OCI-LY1 (cell line): ENCODE measurements at regions not wholly inside any gene's neighbourhood (a gene's known extent, or its start where the extent isn't known, plus 50 kb on each side); places are given as distances from the start of the nearest gene placed in this dataset.

ENCODE experiments used
- H2AFZ ChIP-seq: fragments of 200-600 bp; sonication (generic), shearing (Covaris generic); 2 replicates; pipeline ENCODE4 v1.6.0; 2014; ENCODE audit warnings: antibody characterized with exemption, mild to moderate bottlenecking, low read length
- H3F3A ChIP-seq: fragments of 200-600 bp; sonication (generic), shearing (Covaris generic); 2 replicates; pipeline ENCODE4 v1.6.0; 2014; ENCODE audit warnings: mild to moderate bottlenecking, antibody characterized with exemption, low read length, moderate library complexity; ENCODE audit not compliant: insufficient read depth
- H3K27ac ChIP-seq: fragments of 200-600 bp; sonication (generic); 2 replicates; pipeline ENCODE4 v1.5.1; 2014; ENCODE audit warnings: low read length, mixed run types, mild to moderate bottlenecking, low read depth; ENCODE audit not compliant: poor library complexity, severe bottlenecking
- H3K27me3 ChIP-seq: fragments of 200-600 bp; sonication (generic); 2 replicates; pipeline ENCODE4 v1.6.0; 2014; ENCODE audit warnings: antibody characterized with exemption, mild to moderate bottlenecking, low read length, moderate library complexity; ENCODE audit not compliant: insufficient read depth
- H3K36me3 ChIP-seq: fragments of 200-600 bp; sonication (generic); 2 replicates; pipeline ENCODE4 v1.6.1; 2014; ENCODE audit warnings: mild to moderate bottlenecking, antibody characterized with exemption, low read length, moderate library complexity, mixed read lengths; ENCODE audit not compliant: insufficient read depth
- H3K4me1 ChIP-seq: fragments of 200-600 bp; sonication (generic); 2 replicates; pipeline ENCODE4 v1.5.1; 2014; ENCODE audit warnings: mild to moderate bottlenecking, low read length, moderate library complexity; ENCODE audit not compliant: insufficient read depth, severe bottlenecking
- H3K4me2 ChIP-seq: fragments of 200-600 bp; sonication (generic), shearing (Covaris generic); 2 replicates; pipeline ENCODE4 v1.6.1; 2014; ENCODE audit warnings: low read length
- H3K4me3 ChIP-seq: fragments of 200-600 bp; sonication (generic); 2 replicates; pipeline ENCODE4 v1.5.1; 2014; ENCODE audit warnings: low read length, low read depth, mild to moderate bottlenecking, mixed read lengths; ENCODE audit not compliant: poor library complexity, severe bottlenecking
- H3K79me2 ChIP-seq: fragments of 200-600 bp; shearing (Covaris generic); 2 replicates; pipeline ENCODE4 v1.6.1; 2016; ENCODE audit warnings: mixed run types, low read length, mixed read lengths; ENCODE audit not compliant: insufficient read depth
- H3K9ac ChIP-seq: fragments of 200-600 bp; sonication (generic), shearing (Covaris generic); 2 replicates; pipeline ENCODE4 v1.6.1; 2014; ENCODE audit warnings: mild to moderate bottlenecking, low read length, mixed read lengths
- H3K9me2 ChIP-seq: fragments of 200-600 bp; sonication (generic), shearing (Covaris generic); 2 replicates; pipeline ENCODE4 v1.6.1; 2014; ENCODE audit warnings: low read depth, mild to moderate bottlenecking, low read length, mixed read lengths
- H3K9me3 ChIP-seq: fragments of 200-600 bp; shearing (Covaris generic); 2 replicates; pipeline ENCODE4 v1.6.1; 2014; ENCODE audit warnings: low read length, mixed read lengths
- H4K20me1 ChIP-seq: fragments of 200-600 bp; sonication (generic), shearing (Covaris generic); 2 replicates; pipeline ENCODE4 v1.6.0; 2016; ENCODE audit warnings: mild to moderate bottlenecking, low read length; ENCODE audit not compliant: insufficient read depth
- EZH2 ChIP-seq: fragments of 200-600 bp; sonication (generic), shearing (Covaris generic); IDR thresholded peaks from 2 replicates; pipeline ENCODE4 v1.8.0; 2017; ENCODE audit warnings: borderline replicate concordance, mixed run types, mild to moderate bottlenecking, antibody characterized with exemption, low read length, moderate library complexity, mixed read lengths
- TF ChIP-seq, protein P1 (sequence below): fragments of 200-600 bp; sonication (generic), shearing (Covaris generic); IDR thresholded peaks from 2 replicates; pipeline ENCODE4 v1.5.1; 2017; ENCODE audit warnings: mild to moderate bottlenecking, antibody characterized with exemption, low read length, moderate library complexity, mixed read lengths

DNA sequence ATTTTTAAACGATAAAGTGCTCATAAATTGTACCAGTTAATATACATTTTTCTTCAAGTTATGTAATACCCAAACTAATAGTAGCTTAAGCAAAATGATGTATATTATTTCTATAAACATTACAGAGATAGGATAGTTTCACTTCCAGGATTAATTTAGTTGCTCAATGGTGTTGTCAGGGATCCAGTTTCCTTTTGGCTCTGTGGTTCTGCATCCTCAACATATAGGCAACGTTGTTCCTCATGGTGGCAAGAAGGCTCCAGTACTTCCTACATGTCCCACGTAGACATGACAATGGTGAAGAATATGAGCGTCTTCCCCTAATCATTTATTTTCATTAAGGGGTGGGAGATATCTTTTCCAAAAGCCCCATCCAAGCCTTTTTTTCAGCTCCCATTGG, 60.7 kb upstream of the DCD start:
- no peak for TF ChIP-seq EZH2
- TF ChIP-seq, protein P1, sequence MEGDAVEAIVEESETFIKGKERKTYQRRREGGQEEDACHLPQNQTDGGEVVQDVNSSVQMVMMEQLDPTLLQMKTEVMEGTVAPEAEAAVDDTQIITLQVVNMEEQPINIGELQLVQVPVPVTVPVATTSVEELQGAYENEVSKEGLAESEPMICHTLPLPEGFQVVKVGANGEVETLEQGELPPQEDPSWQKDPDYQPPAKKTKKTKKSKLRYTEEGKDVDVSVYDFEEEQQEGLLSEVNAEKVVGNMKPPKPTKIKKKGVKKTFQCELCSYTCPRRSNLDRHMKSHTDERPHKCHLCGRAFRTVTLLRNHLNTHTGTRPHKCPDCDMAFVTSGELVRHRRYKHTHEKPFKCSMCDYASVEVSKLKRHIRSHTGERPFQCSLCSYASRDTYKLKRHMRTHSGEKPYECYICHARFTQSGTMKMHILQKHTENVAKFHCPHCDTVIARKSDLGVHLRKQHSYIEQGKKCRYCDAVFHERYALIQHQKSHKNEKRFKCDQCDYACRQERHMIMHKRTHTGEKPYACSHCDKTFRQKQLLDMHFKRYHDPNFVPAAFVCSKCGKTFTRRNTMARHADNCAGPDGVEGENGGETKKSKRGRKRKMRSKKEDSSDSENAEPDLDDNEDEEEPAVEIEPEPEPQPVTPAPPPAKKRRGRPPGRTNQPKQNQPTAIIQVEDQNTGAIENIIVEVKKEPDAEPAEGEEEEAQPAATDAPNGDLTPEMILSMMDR, result no peak
- Histone ChIP-seq H3K4me1 (peaks cover 3% of the 10 kb centered on the region), H3K27ac (no peak overlapping the region), H3K36me3 (no peaks in the 10 kb centered on the region), H3K4me3 (no peak overlapping the region), H3K4me2 (no peak overlapping the region), H3K9me3 (no peaks in the 10 kb centered on the region), H3F3A (no peaks in the 10 kb centered on the region), H3K27me3 (no peaks in the 10 kb centered on the region), H2AFZ (no peak overlapping the region), H4K20me1 (no peaks in the 10 kb centered on the region), H3K79me2 (no peaks in the 10 kb centered on the region), H3K9ac (no peak overlapping the region), H3K9me2 (no peaks in the 10 kb centered on the region)

DNA sequence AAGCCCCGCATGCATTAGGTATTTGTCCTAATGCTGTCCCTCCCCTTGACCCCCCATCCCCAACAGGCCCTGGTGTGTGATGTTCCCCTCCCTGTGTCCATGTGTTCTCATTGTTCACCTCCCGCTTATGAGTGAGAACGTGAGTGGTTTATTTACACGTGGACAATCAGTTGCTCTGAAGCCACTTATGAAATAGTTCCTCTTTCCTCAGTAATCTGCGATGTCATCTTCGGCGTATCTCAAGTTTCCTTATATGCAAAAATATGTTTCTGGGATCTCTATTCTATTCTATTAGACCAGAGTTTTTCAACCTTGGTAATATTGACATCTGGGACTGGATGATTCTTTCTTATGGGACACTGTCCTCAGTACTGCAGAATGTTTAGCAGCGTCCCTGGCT, 56.0 kb upstream of the DCD start:
- Histone ChIP-seq H3K36me3 (no peaks in the 10 kb centered on the region), H3K79me2 (no peaks in the 10 kb centered on the region), H3K27ac (no peak overlapping the region), H3K4me2 (no peak overlapping the region), H3K4me1 (peaks cover 3% of the 10 kb centered on the region), H3K9me2 (no peaks in the 10 kb centered on the region), H3K9me3 (no peaks in the 10 kb centered on the region), H3K4me3 (no peak overlapping the region), H3F3A (no peaks in the 10 kb centered on the region), H2AFZ (no peak overlapping the region), H3K9ac (no peak overlapping the region), H3K27me3 (no peaks in the 10 kb centered on the region), H4K20me1 (no peaks in the 10 kb centered on the region)
- no peak for TF ChIP-seq EZH2
- TF ChIP-seq, protein P1, result no peak

DNA sequence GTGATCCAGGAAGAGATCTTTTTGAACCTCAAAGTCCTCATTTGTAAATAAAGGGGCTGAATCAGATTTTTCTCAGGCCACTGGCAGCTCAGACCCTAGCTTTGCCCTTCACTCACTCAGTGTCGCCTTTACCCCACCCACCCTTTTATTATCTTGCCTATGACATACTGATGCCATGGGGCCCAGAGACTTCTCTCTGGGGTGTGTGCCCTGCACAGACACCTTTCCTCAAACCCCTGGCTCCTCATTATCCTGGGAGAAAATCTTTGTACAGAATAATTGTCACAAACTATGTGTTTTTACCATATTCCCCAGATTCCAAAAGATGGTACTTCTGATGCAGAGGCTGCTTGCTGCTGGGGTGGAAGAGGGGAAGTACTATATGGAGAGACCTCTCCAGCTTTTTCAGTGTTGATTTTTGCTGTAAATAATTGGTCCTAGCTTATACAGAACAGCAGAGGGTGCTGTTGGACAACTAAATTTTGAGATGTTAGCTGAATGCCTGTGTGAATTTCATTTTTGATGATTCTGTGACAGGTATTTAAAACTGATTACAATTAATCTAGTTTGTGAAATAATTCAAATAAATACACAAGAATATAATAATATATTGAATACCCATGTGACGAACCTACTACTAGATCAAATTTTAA, 53.9 kb upstream of the DCD start:
- no peaks in the 10 kb centered on the region for H3F3A ChIP-seq
- no peak overlapping the region for H3K4me3 ChIP-seq

More for the DNA sequence above, 53.9 kb upstream of the DCD start:
- Histone ChIP-seq H3K9me2 (no peaks in the 10 kb centered on the region), H4K20me1 (no peaks in the 10 kb centered on the region), H3K9me3 (no peaks in the 10 kb centered on the region), H3K27me3 (no peaks in the 10 kb centered on the region), H3K27ac (no peak overlapping the region), H3K4me2 (no peak overlapping the region), H2AFZ (no peak overlapping the region), H3K4me1 (peaks cover 3% of the 10 kb centered on the region), H3K79me2 (no peaks in the 10 kb centered on the region), H3K9ac (no peak overlapping the region), H3K36me3 (no peaks in the 10 kb centered on the region)
- TF ChIP-seq EZH2, result no peak
- TF ChIP-seq, protein P1, result peak; percentile 68
